Left hindlimb (tissue), 1 donor: ENCODE measurements at regions not wholly inside any gene's neighbourhood (a gene's known extent, or its start where the extent isn't known, plus 50 kb on each side); places are given as distances from the start of the nearest gene placed in this dataset.

Experiments
- DNase-seq: peaks from one replicate; pipeline ENCODE4 v3.0.0-alpha.2; 2018

DNA sequence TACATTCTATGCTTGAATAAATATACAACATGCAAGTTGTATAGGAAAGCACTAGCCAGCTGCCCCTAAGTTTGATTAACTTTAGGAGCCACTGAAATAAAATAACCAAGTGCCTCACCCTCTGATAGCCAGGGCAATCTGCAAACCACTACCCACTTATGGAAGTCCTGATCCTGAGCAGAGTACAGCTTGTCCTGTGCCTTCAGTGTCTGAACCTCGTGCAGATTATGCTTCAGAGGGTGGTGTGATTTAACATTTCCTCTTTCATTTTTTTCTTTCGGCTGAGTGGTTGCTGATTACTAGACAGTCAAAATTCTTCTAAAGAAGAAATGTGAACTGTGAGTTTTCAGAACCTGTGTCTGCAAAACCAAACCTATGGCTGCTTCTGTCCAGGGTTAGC lies 327.7 kb downstream of the PIK3R1 start:
- DNase-seq, result no peak

DNA sequence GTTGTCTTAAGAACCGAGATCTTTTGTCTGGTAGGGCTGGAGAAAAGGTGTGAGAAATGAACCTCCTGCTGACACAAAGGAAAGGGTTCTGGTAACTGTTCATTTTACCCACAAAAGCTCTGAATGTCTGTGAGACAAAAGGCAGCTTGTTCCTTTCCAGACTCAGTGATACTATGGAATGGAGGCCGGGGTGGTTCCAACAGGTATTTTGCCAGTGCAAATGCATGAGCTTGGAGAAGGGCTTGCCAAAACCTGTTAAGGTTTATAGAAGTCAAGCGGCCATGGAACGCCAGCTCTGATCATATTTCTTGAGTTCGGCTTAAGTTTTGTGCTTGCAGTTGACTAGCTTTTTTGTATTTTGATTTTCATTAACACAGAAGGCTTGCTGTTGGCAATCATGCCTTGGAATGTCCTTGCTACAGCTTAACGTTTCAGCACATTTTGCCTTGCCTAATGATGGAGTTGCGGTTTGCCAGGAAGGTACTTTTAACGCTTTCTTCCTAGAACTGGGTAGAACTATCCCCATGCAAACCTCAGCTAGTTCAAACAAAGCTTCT lies 328.6 kb downstream of the PIK3R1 start:
- peak; percentile 45 for DNase-seq

DNA sequence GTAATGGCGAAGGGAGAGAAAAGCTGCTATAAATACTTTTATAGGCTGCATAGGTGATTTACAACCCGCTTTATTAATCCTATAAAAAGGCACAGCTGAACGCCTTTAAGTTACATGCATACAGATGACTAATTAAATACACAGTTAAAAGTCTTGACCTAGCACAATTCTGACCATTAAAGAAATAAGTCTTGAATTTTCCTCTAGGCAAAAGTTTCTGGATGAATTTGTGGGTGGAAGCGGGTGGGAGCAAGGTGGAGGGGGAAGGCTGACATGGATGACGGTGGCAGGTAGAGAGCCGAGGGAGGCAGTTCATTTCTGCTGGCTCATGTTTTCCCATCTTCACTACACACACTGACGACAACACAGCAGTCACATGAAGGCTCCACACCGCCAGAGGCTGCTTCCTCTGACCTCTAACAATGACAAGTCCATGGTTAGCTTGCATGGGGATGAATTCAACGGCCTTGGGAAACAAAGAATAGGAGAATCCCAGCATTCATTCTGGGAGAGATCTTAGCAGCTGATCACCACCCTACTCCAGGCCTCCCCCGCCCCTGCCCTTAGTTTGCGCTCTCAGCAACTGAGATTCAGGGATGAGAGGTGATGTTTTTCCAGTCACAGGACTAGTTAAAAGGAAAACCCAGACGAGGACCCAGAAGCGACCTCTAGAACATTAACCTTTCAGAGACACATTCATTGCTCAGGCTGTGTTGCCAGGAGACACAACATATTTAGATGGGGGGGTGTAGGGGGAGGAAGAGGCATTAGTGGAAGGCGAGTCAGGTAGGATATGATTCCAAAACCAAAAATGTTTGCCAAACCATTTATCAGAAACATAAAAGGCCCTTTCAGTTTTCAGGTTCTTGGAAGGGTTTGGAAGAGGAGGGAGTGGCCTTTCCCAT lies 329.3 kb downstream of the PIK3R1 start:
- DNase-seq, result no peak

DNA sequence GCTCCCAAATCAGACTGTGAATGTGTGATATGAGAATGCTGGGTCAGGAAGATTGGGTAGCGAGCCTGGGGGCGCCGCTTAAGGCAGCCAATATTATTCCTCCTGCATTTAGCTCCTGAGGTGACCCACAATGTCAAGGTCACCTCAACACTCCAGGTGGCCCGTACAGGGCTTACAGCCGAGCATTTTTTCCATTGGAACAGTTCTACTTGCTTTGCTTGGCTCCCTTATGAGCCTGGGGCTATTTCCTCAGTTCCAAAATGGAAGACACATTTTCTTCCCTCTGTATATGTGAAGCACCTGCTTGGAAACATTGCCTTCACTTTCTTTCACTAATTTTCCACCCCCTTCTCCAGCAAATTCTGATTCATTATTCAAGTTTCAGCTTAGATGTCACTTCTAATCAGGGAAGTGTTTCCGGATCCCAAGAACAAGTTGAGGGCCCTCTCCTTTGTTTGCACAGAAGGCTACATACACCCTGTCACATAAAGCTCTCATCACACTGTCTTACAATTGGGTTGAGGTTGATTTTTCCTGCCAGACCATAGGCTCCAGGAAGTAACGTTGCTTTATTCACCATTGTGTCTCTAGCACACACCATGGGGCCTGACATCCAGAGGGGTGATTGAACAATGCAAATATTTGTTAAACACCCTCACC lies 330.2 kb downstream of the PIK3R1 start:
- no peak for DNase-seq

DNA sequence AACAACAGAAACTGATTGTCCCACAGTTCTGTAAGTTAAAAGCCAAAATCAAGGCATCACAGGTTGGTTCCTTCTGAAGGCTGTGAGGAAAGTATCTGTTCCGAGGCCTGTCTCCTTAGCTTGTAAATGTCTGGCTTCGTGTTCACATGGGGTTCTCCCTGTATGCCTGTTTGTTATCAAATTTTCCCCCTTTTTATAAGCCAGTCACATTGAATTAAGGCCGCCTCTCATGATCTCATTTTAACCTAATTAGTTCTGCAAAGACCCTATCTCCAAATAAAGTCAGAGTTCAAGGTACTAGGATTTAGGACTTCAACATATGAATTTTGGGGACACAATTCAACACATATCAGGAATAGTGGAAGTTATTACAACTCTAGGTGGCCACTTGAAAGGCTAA lies 331.5 kb downstream of the PIK3R1 start:
- DNase-seq, result no peak

DNA sequence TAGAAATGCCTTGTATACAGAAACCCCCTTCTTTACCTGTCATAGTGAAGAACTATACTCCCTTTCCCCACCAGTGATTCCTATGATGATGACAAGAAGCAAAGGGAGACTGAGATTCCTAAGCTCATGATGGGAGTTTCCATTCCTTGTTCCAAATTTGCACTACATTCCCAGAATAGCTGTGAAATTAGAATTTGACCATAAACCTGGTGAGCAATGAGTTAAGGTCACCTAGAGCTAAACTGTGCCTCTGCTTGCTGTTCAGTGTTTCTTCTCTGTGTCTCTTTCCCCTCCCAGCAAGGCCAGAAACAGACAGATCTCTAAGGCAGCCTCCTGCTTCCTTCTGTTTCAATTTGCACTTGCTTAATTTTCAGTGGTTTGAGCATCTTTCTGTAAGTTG lies 332.1 kb downstream of the PIK3R1 start:
- no peak for DNase-seq

DNA sequence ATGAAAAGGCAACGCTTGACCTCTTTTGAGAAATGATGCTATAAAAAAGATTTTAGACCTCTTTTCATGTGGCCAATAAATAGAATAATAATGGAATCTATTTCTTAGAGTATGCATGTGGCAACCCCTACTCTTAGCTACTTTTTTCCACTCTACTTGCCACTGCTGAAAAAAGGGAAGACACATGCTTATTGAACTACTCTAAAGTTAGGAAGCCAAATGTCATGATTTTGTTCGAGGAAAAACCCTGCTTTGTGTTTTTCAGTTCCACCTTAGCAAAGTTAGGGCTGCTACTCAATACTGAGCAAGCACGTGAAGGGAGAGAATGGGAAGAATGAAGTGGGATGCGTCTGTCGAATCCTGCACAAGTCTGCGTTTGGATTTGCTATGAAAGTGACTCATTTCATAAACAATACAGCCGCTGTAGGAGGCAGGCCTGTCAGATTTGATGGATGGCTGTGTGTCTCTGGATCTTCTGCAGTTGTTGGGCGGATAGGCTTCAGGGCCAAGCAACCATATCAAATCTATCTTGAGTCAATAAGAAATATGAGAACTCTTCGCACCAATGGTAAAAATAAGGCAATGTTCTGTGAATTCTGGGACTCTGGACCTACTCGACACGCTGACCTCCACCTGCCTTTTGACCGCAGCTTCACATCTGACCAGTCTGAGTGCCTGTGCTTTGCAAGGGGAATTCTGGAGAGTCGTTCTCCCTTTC lies 333.6 kb downstream of the PIK3R1 start:
- DNase-seq, result no peak

DNA sequence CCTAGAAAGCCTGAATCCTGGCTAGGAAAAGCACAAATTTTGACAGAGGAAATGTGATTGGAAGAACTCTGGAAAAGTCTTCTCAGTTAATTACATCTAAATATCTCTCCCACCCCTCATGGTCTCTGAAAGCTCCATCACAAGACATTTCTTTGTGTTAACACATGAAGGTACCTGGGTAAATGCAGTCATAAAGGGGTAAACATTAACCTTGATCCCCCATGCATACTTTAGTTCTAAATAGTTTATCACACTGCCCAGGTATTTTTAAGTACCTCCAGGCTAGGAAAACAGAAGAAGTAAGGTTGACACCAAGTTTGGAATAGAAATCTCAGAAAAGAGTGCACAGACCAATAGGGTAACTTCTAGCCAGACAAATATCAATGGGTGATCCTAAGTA lies 334.5 kb downstream of the PIK3R1 start:
- no peak for DNase-seq

DNA sequence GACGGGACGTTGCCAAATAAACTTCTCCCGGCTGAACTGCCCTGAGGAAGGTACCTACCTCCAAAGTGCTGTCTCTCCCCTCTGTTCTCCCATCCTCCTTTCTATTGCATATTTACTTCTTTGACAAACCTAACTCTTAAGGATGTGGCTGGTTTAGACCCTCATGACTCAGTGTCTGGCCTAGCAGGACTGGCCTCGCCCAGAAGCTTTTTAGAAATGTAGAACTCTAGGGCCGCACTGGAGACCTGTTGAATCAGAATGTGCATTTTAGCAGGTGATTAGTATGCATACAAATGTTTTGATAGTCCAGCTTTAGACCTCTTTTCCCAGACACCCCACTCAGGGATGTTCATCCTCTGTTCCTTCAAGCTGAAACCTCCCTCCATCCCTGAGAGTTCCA lies 335.9 kb downstream of the PIK3R1 start:
- no peak for DNase-seq

DNA sequence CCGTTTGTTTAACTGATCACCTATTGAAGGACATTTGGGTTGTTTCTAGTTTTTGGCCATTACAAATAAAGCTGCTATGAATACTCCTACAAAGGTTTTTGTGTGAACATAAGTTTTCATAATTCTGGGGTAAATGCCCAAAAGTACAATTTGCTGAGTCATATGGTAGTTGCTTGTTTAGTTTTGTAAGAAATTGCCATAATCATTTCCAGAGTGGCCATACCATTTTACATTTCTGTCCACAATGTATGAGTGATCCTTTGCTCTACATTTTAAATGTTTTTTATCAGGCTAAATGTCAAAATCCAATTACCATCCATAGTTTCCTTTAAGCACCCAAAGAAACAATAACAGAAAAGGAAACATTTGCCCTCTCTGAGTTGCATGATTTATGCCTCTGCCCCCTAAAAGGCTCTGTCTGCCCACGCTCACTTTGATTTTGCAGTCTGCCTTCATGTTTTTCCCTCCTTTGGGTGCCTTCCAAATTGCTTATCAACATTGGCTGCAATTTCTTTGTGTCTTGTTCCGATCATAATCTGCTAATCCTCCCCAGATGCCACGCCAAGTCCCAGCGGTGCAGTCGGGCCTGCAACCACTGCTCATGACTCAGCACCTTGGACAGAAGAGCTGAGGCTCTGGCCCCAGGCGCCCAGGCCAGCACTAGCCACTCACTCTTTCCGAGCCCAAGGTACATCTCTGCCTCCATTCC lies 339.2 kb downstream of the PIK3R1 start:
- no peak for DNase-seq

DNA sequence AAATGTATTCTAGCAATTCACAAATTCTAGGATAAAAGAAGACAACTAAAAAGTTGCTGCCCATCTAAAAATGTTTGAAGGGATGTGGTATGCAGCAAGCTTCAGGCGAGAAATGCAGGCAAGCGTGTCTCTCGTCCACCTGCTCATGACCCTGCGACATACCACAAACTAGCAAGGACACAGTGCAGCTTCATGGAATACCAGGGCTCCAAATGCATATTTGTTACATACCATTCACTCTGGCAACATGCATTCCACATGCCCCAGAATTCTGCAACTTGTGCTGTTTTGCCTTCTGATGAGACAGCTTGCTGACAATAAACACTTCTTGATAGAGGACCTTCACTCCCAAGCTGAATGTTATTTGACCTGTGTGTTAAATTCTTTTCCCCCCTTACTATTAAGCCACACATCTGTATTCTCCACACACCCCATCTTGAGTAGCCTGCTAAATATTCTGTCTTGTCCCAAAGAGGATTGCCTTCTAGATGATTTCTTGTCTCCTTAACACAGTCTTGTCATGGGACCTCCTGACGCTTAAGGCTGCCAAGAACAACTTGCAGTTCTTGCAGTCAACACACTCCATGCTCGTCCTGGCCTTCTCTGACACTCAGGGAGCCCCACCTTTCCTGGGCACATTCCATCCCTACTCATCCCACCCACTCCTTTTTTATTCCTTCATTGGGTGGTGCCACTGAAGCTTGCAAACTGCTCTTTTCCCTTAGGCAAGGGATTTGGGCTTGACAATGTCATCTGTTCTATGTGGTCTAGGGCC lies 340.5 kb downstream of the PIK3R1 start:
- no peak for DNase-seq

DNA sequence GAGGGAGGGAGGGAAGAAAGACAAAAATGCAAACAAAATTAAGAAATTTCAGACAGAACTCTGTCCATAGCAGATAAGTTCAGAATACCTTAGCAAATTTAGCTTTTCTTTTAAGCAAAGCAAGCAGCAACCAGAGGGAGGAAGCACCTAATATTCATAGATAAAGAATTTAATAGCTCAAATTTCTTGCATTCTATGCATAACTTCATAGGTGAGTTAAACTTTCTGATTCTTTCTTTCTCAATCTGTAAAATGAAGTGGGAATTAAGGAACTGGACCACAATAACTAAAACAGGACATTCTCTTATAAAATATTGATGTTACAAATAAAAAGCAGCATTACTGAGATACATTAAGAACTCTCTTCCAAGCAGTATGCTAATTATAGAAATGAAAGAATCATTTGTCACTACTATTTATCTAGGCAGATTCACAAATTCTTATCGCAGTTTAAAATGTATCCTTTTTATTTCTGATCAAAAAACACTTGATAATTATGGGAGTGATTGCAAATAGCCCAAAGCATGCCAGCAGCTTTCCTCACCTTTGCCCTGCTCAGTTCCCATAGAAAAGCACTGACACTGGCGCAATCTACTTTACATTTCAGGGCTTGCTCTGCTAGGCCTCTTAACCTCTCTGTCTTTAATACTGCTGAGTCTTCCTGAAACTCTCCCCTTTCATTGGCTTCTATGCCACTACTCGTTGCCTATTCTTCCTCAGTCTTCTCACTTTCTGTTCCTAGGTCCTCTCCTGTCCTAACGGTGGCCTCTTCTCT lies 341.8 kb downstream of the PIK3R1 start:
- no peak for DNase-seq

DNA sequence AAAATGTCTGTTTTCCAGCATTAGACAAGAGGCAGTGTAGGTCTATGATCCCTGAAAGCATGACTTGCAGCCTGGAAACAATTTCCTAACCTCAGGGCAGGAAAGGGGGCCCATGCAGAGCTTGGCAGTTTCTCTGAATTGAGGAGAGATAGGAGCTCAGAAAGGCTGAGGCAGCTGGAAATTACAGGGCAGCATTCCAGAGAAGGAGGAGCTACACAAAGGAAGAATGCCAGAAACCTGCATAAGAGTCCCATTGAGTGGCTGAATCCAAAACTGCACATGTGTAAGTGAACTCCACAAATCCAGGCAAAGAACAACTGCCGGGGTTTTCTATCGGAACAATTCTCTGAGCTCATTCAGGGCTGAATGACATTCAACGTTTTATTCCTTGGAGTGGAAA lies 346.8 kb downstream of the PIK3R1 start:
- DNase-seq, result peak; percentile 87

DNA sequence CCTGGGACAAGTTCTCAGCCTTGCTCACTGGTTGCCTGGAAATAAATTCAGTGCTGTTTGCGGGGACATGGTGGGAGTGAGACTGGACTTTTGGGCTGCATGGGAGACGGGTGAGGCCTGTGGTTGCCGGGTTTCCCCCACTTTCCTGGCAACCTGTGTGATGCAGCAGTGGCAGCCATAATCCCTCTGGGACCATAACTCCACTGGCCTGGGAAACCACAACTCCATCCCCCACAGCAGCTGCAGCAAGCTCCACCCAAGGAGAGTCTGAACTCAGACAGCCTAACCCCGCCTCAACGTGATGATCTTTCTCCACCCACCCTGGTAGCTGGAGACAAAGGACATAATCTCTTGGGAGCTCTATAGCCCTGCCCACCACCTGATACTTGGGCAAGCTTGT lies 349.9 kb downstream of the PIK3R1 start:
- DNase-seq, result no peak

DNA sequence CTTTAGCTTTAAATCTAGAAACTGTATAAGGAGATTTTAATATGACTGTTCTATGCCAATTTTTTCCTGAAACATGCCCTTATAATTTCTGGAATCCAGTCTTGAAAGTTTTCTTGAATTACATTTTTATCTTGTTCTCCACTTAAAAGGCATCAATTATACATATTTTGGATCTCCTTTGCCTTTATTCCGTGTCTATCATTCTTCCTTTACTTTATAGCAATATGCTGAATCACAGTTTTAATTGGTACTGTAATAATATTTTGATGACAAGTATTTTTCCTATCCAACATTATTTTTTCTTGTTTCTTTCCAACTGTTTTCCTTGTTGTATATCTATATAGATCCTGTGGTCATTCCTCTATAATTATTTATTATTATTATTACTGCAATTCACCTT lies 361.2 kb downstream of the PIK3R1 start:
- no peak for DNase-seq

DNA sequence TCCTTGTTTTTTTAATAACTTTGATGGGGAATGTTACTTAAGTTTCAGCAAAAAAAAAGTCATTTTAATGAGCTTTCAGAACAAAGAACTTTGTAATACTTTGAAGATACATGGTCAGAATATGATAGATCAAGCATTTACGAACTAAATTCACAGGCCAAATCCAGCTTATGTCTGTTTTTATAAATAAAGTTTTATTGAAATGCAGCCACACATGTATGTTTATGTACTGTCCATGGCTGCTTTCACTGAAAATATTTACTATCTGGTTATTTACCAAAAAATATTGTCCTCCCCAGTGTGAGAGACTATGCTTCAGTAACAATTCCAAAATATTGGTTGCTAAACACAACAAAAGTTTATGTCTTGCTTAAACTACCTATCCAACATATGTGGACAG lies 366.7 kb downstream of the PIK3R1 start:
- no peak for DNase-seq

DNA sequence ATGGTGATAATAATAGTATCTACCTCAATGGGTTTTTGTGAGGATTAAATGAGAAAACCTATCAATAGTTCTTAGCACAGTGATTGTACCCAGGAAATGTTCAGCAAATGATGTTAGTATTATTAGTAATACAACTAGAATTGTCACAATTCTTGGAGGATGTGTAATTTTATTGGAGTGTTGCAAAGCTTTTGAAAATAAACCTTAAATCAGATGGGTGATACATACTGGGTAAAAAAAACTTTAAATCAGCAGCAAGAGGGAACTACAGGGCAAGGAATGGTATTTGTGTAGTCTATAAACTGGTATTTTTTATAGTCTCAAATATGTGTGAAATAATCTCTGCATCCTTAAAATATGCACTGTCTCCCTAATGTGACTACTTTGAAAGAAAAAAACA lies 371.6 kb downstream of the PIK3R1 start:
- no peak for DNase-seq

DNA sequence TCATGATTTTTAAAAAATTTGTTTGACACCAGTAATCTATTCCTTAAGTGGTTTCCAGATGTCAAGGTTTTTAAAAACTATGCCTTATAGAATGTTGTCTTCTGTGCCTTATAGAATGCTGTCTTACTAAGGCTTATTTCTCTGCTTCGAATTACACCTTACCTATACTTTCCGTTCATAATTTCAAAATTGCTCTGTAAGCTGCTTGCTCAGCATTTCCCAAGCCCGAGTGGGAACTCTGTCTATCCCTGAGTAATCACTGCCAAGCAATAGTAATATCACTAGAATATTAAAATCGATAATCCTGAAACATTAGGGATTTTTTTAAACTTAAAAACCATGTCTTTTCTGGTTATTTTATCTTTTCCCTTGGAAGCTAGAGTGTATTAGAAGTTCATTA lies 376.3 kb downstream of the PIK3R1 start:
- DNase-seq, result no peak

DNA sequence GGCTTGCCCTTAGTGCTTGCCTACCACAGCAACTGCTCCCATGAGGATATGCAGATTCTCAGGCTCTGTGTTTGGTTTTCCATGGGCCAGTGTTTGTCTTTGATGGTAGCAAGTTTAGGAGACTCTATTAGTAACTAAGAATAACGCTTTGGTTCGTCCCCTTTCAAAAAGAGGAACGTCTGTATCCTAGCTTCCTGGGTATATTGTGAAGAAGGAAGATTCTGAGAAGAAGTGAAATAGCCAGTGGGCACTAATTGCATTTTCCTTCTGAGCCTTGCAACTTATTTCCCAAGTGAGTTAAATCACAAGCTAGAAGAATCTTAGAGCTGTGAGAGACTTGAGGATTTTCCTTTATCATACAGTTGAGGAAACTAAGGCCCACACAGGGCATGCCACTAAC lies 376.8 kb downstream of the PIK3R1 start:
- DNase-seq, result no peak

DNA sequence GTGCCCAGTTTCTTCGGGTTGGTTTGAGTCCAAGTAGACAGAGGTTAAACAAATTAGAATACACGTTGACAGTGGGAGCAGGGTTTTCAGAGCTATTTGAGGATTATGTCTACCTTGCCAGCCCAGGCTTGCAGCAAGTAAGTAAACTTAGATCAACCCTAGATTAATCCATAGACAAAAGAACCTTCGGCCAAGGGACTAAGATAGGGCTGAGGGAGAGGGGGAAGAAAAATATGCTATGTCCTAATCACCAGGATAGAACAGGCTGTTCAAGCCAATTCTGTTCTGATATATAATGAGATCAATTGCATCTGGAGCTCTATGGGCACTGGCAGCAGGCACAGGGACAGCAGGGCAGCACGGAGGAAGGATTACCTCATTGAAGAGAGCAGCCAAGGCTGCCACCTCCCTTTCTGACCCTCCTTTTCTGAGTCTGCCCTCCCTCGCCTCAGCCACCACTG lies 377.7 kb downstream of the PIK3R1 start:
- DNase-seq, result no peak

DNA sequence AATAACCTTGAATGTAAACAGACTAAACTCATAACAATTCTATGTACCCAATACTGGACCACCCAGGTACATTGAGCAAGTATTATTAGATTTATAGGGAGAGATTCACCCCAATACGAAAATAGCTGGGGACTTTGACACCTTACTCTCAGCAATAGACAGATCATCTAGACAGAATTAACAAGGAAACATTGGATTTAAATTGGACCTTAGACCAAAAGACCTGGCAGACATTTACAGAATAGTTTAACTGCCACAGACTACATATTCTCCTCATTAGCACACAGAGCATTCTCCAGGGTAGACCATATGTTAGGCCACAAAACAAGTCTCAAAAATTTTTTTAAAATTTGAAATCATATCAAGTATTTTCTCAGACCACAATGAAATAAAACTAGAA lies 397.4 kb downstream of the PIK3R1 start:
- no peak for DNase-seq
